ENCODE measurements at regions not wholly inside any gene's neighbourhood (a gene's known extent, or its start where the extent isn't known, plus 50 kb on each side); places are given as distances from the start of the nearest gene placed in this dataset.

DNA sequence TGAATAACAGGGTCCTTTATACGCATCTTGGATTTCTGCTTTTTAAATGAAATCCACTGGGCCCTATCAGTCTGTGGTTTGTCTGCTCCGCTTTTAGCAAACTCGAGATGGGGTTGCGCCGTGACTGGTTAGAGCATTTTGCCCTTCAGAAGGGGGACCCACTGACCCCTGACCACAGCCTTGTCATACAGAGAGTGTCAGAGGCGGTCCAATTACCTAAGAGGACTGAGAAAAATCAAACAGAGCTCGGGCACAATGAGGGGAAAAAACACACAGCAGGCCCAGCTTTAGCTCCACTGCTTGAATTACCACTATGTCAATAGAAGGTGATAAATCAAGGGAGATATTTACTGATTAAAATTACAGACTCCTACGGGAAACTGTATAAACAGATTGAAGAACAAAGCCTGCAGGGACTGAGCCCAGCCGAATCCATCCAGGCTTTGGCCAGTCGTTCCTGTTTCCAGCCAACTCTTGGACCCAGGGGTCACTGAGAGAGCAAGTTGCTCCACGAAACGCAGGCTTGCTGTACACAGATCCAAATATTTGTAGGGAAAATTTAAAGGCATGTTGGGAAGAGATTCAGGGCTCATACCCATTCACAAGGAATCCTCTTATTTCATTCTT, 131.9 kb upstream of the ZFHX3 start:
- no peaks in the 10 kb centered on the region for H3K4me1 ChIP-seq
- H3K27ac ChIP-seq: no peak overlapping the region
- TF ChIP-seq, protein P1, sequence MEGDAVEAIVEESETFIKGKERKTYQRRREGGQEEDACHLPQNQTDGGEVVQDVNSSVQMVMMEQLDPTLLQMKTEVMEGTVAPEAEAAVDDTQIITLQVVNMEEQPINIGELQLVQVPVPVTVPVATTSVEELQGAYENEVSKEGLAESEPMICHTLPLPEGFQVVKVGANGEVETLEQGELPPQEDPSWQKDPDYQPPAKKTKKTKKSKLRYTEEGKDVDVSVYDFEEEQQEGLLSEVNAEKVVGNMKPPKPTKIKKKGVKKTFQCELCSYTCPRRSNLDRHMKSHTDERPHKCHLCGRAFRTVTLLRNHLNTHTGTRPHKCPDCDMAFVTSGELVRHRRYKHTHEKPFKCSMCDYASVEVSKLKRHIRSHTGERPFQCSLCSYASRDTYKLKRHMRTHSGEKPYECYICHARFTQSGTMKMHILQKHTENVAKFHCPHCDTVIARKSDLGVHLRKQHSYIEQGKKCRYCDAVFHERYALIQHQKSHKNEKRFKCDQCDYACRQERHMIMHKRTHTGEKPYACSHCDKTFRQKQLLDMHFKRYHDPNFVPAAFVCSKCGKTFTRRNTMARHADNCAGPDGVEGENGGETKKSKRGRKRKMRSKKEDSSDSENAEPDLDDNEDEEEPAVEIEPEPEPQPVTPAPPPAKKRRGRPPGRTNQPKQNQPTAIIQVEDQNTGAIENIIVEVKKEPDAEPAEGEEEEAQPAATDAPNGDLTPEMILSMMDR (IDR thresholded peaks at IDR 0.05 in 8 of 11, conservative IDR thresholded peaks at IDR 0.05 in 3 of 11): no peak
- TF ChIP-seq POLR2A (IDR thresholded peaks at IDR 0.05) (no peak), POLR2AphosphoS5 (IDR thresholded peaks at IDR 0.05) (no peak)

DNA sequence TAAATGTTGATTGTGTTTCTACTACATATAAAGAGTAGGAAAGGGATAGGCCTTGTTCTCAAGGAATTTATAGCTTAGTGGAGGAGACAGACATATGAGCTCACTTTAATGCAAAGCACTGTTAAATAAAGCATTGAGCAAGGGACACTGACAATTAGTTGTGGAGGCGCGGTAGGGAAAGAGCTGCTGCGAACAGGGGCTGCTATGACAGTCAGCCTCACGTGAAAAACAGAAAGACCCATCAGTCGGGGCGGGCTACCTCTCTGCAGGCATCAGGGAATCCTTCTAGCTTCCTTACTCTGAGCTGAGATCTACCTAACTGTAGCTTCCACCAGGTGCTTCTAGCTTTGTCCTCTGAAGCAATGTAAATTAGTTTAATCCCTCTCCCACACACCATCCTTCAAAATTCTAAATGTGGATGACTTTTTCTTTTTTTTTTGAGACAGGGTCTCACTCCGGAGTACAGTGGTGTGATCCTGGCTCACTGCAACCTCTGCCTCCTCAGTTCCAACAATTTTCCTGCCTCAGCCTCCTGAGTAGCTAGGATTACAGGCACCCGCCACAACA, 129.9 kb upstream of the ZFHX3 start:
- no peaks in the 10 kb centered on the region for H3K36me3 ChIP-seq
- H3K4me1 ChIP-seq: peaks cover 0 to 11% (median 3%) of the 10 kb centered on the region in 6 donors
- H3K27ac ChIP-seq: no peak overlapping the region
- no peak overlapping the region for H3K4me3 ChIP-seq
- peaks cover 0 to 6% (median 0%) of the 10 kb centered on the region in 7 donors for H3K27me3 ChIP-seq (replicated peaks in 1 of 7)
- H3K9me3 ChIP-seq: no peaks in the 10 kb centered on the region
- TF ChIP-seq, protein P1 (IDR thresholded peaks at IDR 0.05 in 8 of 11, conservative IDR thresholded peaks at IDR 0.05 in 3 of 11): no peak
- TF ChIP-seq POLR2AphosphoS5 (IDR thresholded peaks at IDR 0.05) (no peak), POLR2A (IDR thresholded peaks at IDR 0.05) (no peak)
- WGBS, 5 donors: 80 to 92% (median 81%) methylated on average over 8 of the region's 8 CpGs
- DNase-seq: no peak
- intact Hi-C loops (cut with DNase I; ENCODE audit: low total_unique reads): loop anchor here (10.0 kb wide), 1 partner anchor 113 kb away; no protein-coding TSS in a partner anchor

More for the DNA sequence above, 131.9 kb upstream of the ZFHX3 start:
- intact Hi-C loops (cut with DNase I; ENCODE audit: low total_unique reads): loop anchor here (10.0 kb wide), 1 partner anchor 115 kb away; no protein-coding TSS in a partner anchor
- H3K27me3 ChIP-seq (replicated peaks in 1 of 7): peaks cover 0 to 6% (median 0%) of the 10 kb centered on the region in 7 donors
- no peak for DNase-seq
- WGBS, 5 donors: 75 to 86% (median 82%) methylated on average over 12 of the region's 12 CpGs
- no peaks in the 10 kb centered on the region for H3K9me3 ChIP-seq
- no peak overlapping the region for H3K4me3 ChIP-seq
- H3K36me3 ChIP-seq: no peaks in the 10 kb centered on the region

DNA sequence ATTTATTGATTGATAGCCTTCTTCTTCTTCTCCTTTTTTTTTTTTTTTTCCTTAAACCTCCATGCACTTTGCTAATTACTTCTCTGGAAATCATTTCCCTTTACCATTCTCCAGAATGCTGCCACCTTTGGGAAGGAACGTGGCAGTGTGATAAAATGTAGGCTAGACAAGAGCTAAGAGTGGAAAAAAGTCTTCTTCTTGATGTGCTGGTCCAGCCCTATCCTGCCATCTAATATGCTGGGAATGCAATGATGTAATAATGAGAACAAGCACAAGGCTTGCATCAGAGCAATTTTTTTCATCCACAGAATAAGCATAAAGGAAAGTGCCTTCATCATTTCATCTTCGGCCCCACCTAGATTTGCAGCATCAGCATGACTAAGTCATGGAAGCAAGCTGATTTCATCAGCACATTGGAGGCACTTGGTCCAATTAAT, 128.7 kb upstream of the ZFHX3 start:
- no peak for DNase-seq
- WGBS, 5 donors: 53 to 69% (median 67%) methylated on average over 2 of the region's 2 CpGs
- peaks cover 0 to 22% (median 6%) of the 10 kb centered on the region in 6 donors for H3K4me1 ChIP-seq

More for the DNA sequence above, 128.7 kb upstream of the ZFHX3 start:
- no peak for TF ChIP-seq POLR2AphosphoS5 (IDR thresholded peaks at IDR 0.05)
- no peak for TF ChIP-seq POLR2A (IDR thresholded peaks at IDR 0.05)
- TF ChIP-seq, protein P1 (IDR thresholded peaks at IDR 0.05 in 8 of 11, conservative IDR thresholded peaks at IDR 0.05 in 3 of 11): no peak
- H3K27me3 ChIP-seq (replicated peaks in 1 of 7): peaks cover 0 to 6% (median 0%) of the 10 kb centered on the region in 7 donors
- no peaks in the 10 kb centered on the region for H3K36me3 ChIP-seq
- no peaks in the 10 kb centered on the region for H3K9me3 ChIP-seq
- intact Hi-C loops (cut with DNase I; ENCODE audit: low total_unique reads): loop anchor here (10.0 kb wide), 1 partner anchor 112 kb away; no protein-coding TSS in a partner anchor
- no peak overlapping the region for H3K4me3 ChIP-seq
- no peak overlapping the region for H3K27ac ChIP-seq

Data from spleen (tissue), 11 donors.